ENCODE measurements at regions not wholly inside any gene's neighbourhood (a gene's known extent, or its start where the extent isn't known, plus 50 kb on each side); places are given as distances from the start of the nearest gene placed in this dataset.
"Not testable (repeated sequence)": the region's sequence is repeated elsewhere in the genome, so short reads cannot be mapped to it uniquely, and the experiment has no call there.

GRCh38 chr9:74424488-74424887 lies 72.6 kb upstream of the RORB start:
- not testable (repeated sequence) for TF ChIP-seq EZH2 (IDR thresholded peaks at IDR 0.05; ENCODE audit: low read depth); CTCF (conservative IDR thresholded peaks at IDR 0.05)

Data from PC-9 (cell line).